Muscle of leg (tissue), 3 donors: ENCODE measurements at regions not wholly inside any gene's neighbourhood (a gene's known extent, or its start where the extent isn't known, plus 50 kb on each side); places are given as distances from the start of the nearest gene placed in this dataset.

Source experiments
- DNase-seq: peaks from one replicate; pipeline ENCODE4 v3.0.0; 2013
- H3K27ac ChIP-seq: one replicate; pipeline ENCODE4 v1.5.1; 2013; ENCODE audit warnings: mild to moderate bottlenecking, low read length, control low read depth
- H3K27me3 ChIP-seq: one replicate; pipeline ENCODE4 v1.6.1; 2013; ENCODE audit warnings: low read length; ENCODE audit not compliant: control insufficient read depth, insufficient read depth
- H3K36me3 ChIP-seq: one replicate; pipeline ENCODE4 v1.6.1; 2013; ENCODE audit warnings: low read length; ENCODE audit not compliant: control insufficient read depth, insufficient read depth
- H3K4me1 ChIP-seq: one replicate; pipeline ENCODE4 v1.6.1; 2013; ENCODE audit warnings: low read length; ENCODE audit not compliant: control insufficient read depth, insufficient read depth
- H3K4me3 ChIP-seq: one replicate; pipeline ENCODE4 v1.5.1; 2013; ENCODE audit warnings: low read length, control low read depth
- H3K9me3 ChIP-seq: replicated peaks from 2 replicates; pipeline ENCODE4 v1.6.1; 2013; ENCODE audit warnings: low read depth, low read length; ENCODE audit not compliant: control insufficient read depth
- WGBS: methylation state at CpG from one replicate; pipeline ENCODE4 v1.1.5; 2013; ENCODE audit warnings: missing lambda C conversion rate; ENCODE audit not compliant: insufficient coverage; 5-methylcytosine and 5-hydroxymethylcytosine counted together

DNA sequence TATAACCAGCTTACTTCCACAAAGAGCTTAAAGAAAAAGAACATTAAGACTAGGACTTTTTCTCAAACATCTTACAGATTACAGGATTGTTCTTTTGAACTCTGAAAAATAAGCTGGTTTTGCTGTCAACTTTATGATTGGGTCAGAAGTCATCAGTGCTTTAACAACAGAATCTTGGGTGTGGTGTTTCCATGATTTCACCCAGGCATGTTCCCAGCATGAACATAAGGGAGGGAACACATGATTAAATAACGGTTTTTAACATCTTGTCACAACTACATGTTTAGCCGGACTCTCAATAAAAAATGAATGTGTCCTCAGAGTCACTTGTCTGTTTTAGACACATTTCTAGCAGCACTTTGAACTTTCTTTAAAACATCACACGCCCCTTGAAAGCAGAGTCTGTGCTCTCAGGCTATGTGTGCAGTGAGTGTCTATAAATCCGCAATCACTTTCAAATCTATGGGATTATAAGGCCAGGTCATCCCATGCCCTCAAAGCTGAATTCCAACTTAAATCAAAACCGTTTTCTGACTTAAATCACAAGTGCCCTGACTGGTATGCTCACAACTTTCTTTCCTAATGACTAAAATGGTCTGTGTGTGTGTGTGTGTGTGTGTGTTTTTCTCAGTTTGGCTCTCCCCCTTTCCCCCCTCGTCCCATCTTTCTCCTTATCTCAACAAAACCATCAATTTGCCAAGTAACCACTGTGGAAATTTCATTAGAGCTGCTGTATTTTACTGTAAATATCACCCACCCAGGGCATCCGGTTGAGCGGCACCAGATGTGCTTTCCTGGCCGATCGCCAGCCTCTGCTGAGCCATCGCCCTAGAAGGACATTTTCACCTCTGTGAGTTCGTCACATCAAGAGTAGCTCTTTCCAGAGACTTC, 216.8 kb upstream of the DTNBP1 start:
- no peak overlapping the region for H3K4me3 ChIP-seq
- no peaks in the 10 kb centered on the region for H3K9me3 ChIP-seq
- 3% methylated on average over 6 of the region's 12 CpGs for whole genome bisulfite sequencing
- no peaks in the 10 kb centered on the region for H3K36me3 ChIP-seq
- peaks cover 20% of the 10 kb centered on the region for H3K4me1 ChIP-seq
- peak; percentile 86 for DNase-seq
- no peaks in the 10 kb centered on the region for H3K27me3 ChIP-seq
- peak overlapping the region; percentile 53 for H3K27ac ChIP-seq

GRCh38 chr6:15877231-15877630, 214.4 kb upstream of the DTNBP1 start:
- H3K4me3 ChIP-seq = no peak overlapping the region
- H3K36me3 ChIP-seq = no peaks in the 10 kb centered on the region
- no peaks in the 10 kb centered on the region for H3K9me3 ChIP-seq
- peaks cover 10% of the 10 kb centered on the region for H3K4me1 ChIP-seq
- no CpG with 5 or more reads among the region's 2 CpGs for WGBS
- H3K27ac ChIP-seq = no peak overlapping the region
- no peak for DNase-seq
- H3K27me3 ChIP-seq = no peaks in the 10 kb centered on the region

DNA sequence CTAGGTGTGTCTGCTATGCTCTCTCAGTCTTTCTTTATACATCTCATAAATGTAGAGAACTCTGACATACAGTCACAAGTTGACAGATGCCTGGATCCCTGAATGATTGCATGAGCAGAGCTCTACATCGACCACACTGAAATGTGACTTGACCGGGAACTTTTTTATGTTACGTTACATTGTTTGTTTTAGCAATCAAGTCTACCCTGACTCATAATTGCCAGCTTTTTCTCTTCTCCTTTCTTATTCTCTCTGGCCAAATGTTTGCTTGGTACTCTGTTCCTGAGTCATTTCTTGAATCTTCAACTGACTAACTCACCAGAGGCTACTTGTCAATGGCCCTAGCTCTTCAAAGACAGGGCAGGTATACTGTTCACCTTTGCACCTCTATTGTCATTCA, 213.6 kb upstream of the DTNBP1 start:
- H3K4me1 ChIP-seq = peaks cover 12% of the 10 kb centered on the region
- 74% methylated on average over 3 of the region's 3 CpGs for WGBS

DNA sequence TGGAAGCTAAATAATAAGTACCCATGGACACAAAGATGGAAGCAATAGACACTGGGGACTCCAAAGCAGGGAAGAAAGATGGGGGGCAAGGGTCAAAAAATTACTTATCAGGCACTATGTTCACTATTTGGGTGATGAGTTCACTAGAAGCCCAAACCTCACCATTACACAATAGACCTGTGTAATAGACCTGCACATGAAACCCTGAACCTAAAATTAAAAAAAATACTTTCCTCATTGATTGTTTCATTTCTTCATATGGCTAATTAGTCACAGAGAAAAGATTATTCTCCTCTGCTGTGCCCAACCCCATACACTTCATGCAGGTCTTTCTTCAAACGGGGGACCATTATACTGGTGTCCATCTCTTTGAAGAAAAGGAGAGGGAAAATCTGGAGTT, 213.0 kb upstream of the DTNBP1 start:
- no CpG with 5 or more reads among the region's 1 CpG for WGBS
- H3K4me3 ChIP-seq = no peak overlapping the region

More for the DNA sequence above, 213.6 kb upstream of the DTNBP1 start:
- H3K27me3 ChIP-seq = no peaks in the 10 kb centered on the region
- DNase-seq = no peak
- H3K9me3 ChIP-seq = no peaks in the 10 kb centered on the region
- H3K4me3 ChIP-seq = no peak overlapping the region
- H3K36me3 ChIP-seq = no peaks in the 10 kb centered on the region
- H3K27ac ChIP-seq = no peak overlapping the region

GRCh38 chr6:15874821-15875220, 212.0 kb upstream of the DTNBP1 start:
- H3K4me3 ChIP-seq = no peak overlapping the region
- no peaks in the 10 kb centered on the region for H3K27me3 ChIP-seq
- no peaks in the 10 kb centered on the region for H3K9me3 ChIP-seq
- no peak for DNase-seq
- H3K27ac ChIP-seq = no peak overlapping the region
- H3K4me1 ChIP-seq = peaks cover 6% of the 10 kb centered on the region
- WGBS = no CpG with 5 or more reads among the region's 3 CpGs
- H3K36me3 ChIP-seq = no peaks in the 10 kb centered on the region

More for the DNA sequence above, 213.0 kb upstream of the DTNBP1 start:
- H3K27me3 ChIP-seq = no peaks in the 10 kb centered on the region
- no peaks in the 10 kb centered on the region for H3K36me3 ChIP-seq
- H3K9me3 ChIP-seq = no peaks in the 10 kb centered on the region
- peaks cover 12% of the 10 kb centered on the region for H3K4me1 ChIP-seq
- no peak for DNase-seq
- H3K27ac ChIP-seq = no peak overlapping the region

DNA sequence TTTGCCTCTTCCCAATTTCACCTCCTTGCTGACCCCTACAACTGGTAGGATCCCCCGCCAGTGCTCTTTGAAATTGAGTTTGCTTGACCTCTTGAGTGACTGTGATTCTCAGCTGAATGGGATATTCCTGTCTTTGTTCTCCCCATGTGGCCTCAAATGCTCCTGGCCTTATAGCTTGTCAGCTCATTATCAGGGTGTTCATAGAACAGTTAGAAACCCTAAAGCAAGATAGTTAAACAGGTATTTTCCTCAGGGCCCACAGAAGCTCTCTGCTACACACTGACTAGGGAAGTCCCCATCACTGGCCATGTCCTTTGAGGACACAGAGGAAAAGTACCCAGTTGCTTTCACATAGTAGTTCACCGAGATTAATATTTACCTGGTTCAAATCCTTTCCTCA, 211.5 kb upstream of the DTNBP1 start:
- no peaks in the 10 kb centered on the region for H3K9me3 ChIP-seq
- H3K4me3 ChIP-seq = no peak overlapping the region
- H3K27me3 ChIP-seq = no peaks in the 10 kb centered on the region
- no peak for DNase-seq
- H3K4me1 ChIP-seq = peaks cover 2% of the 10 kb centered on the region
- 100% methylated on average over 1 of the region's 2 CpGs for WGBS
- H3K36me3 ChIP-seq = no peaks in the 10 kb centered on the region
- no peak overlapping the region for H3K27ac ChIP-seq

DNA sequence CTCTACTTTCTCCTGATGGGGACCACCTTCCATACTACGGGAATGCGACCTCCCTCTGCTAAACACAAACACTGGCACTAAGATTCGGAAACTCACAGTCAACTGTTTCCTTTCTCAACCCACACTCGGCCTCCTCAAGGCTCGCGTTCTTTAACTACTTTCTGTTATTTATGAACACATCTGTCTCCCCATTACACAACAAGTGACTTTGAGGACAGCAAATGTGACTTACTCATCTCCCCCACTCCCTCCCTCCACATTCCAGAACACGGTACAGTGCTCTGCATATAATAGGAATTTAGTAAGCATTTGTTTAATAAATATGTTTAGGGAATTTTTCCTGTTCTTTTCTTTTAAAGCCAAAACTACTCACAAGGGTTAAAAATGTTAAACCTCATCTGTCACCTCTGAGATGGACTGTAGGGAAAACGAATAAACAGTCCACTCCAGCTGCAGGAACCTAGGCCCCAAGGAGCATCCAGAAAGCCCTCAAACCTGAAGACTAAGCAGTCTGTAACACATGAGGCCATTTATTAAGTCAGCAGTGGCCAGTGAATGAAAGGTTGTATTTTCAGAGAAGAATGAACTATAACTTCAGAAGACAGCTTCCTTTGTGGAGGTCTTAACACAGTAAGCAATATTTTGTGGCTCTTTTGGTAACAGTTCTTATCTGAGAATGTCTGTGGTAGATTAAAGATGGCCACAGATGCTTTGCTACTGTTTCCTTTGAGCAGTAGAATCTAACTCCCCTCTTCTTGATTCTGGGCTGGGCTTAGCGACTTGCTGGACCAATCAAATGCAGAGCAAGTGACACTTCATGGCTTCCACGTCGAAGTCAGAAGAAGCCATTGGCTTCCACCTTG, 209.6 kb upstream of the DTNBP1 start:
- Histone ChIP-seq H3K4me1 (peaks cover 2% of the 10 kb centered on the region), H3K27me3 (no peaks in the 10 kb centered on the region), H3K9me3 (no peaks in the 10 kb centered on the region), H3K27ac (no peak overlapping the region), H3K4me3 (no peak overlapping the region), H3K36me3 (no peaks in the 10 kb centered on the region)
- WGBS = 62% methylated on average over 9 of the region's 11 CpGs
- DNase-seq = peak; percentile 46

- H3K36me3 ChIP-seq = no peaks in the 10 kb centered on the region
- no peaks in the 10 kb centered on the region for H3K9me3 ChIP-seq
- no peak overlapping the region for H3K27ac ChIP-seq
- DNase-seq = no peak
- 72% methylated on average over 3 of the region's 6 CpGs for WGBS
- H3K4me3 ChIP-seq = no peak overlapping the region
- H3K4me1 ChIP-seq = peaks cover 2% of the 10 kb centered on the region
- no peaks in the 10 kb centered on the region for H3K27me3 ChIP-seq
Observed at GRCh38 chr6:15871276-15871675, 208.4 kb upstream of the DTNBP1 start.

DNA sequence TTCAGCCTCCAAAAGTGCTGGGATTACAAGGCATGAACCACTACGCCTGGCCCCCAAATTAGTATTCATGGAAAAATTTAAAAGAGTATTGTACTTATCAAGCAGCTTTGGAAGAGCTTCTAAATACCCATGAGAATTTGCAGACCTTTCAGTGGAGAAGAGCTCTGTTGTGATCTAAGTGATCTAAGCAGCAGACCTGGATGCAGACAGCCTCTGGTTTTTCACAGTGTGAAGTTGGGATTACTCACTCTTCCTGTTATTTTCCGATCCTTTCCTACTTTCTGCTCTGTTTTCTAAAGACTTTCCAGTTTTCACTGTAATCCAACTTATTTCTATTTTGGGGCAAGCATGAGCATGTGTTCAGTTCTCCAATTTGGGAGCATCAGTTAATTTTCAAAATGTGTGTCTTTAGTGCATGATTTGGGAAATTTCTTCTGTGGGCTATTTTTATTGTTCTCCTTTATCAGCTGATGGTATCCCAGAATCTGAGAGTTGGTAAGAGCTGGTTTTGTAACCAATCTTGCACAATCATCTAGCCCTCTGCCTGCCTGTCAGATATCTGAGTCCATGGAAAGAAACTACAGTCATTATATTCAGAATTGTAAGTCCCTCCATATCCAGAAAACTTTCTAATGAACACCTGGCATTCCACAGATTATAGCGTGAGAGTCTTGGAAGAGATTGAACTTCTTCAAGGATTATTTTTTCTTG, 207.7 kb upstream of the DTNBP1 start:
- no peaks in the 10 kb centered on the region for H3K9me3 ChIP-seq
- H3K4me3 ChIP-seq = no peak overlapping the region
- H3K27me3 ChIP-seq = no peaks in the 10 kb centered on the region
- peaks cover 2% of the 10 kb centered on the region for H3K4me1 ChIP-seq
- no peak overlapping the region for H3K27ac ChIP-seq
- DNase-seq = peak; percentile 50
- no CpG with 5 or more reads among the region's 3 CpGs for WGBS
- no peaks in the 10 kb centered on the region for H3K36me3 ChIP-seq

DNA sequence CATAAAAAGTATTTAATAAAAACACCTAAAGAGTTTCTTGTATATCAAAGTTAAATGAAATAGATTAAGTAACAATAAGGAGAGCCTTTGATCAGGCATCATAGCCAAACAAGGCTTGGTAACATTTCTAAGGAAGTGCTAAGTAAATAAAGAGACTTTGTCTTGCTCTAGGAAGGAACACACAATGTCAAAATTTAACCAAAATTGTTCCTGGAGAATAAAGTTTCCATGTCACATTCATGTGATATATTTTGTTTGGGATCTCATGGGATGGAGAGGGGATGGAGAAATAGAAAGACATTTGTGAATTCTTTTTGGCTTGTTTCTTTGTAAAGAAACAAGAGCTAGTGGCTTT, 201.9 kb upstream of the DTNBP1 start:
- no peak overlapping the region for H3K27ac ChIP-seq
- H3K4me3 ChIP-seq = no peak overlapping the region
- H3K9me3 ChIP-seq = no peaks in the 10 kb centered on the region
- H3K36me3 ChIP-seq = no peaks in the 10 kb centered on the region
- no peak for DNase-seq
- no peaks in the 10 kb centered on the region for H3K4me1 ChIP-seq
- no peaks in the 10 kb centered on the region for H3K27me3 ChIP-seq
